Peyer's patch (tissue), 4 donors: ENCODE measurements at regions not wholly inside any gene's neighbourhood (a gene's known extent, or its start where the extent isn't known, plus 50 kb on each side); places are given as distances from the start of the nearest gene placed in this dataset.

Experiments
- DNase-seq, 3 donors: peaks; one replicate each; pipeline ENCODE4 v3.0.0-alpha.2; 2017 to 2019
- H3K27ac ChIP-seq, 4 donors: fragments of 200-600 bp; sonication (generic); one replicate each; pipeline ENCODE4 v1.5.1; 2016 to 2019
- H3K27me3 ChIP-seq, 2 donors: fragments of 200-600 bp; sonication (generic); one replicate each; pipeline ENCODE4 v1.5.1; 2019
- H3K36me3 ChIP-seq, 3 donors: fragments of 200-600 bp; sonication (generic); one replicate each; pipeline ENCODE4 v1.5.1; 2016 to 2019
- H3K4me1 ChIP-seq, 4 donors: fragments of 200-600 bp; sonication (generic); one replicate each; pipeline ENCODE4 v1.5.1; 2016 to 2019
- H3K4me3 ChIP-seq, 4 donors: fragments of 200-600 bp; sonication (generic); 1 replicate in 3 of 4; 2 replicates in 1 of 4; pipeline ENCODE4 v1.5.1; 2016 to 2019; ENCODE audit warnings: mild to moderate bottlenecking in 1 of 4
- H3K9me3 ChIP-seq, 4 donors: fragments of 200-600 bp; sonication (generic); one replicate each; pipeline ENCODE4 v1.5.1; 2016 to 2019; ENCODE audit warnings: mild to moderate bottlenecking in 1 of 4
- POLR2A ChIP-seq, 2 donors: fragments of 450-650 bp; IDR thresholded peaks; one replicate each; pipeline ENCODE4 v1.5.1; 2017; ENCODE audit warnings: antibody characterized with exemption in 2 of 2, mild to moderate bottlenecking in 2 of 2, moderate library complexity in 2 of 2
- TF ChIP-seq, protein P1 (sequence below), 6 experiments: fragments of 450-650 bp in 4 of 6; fragments of 200-600 bp in 2 of 6; sonication (generic) in 1 of 6; IDR thresholded peaks; one replicate each; pipeline ENCODE4 v1.5.1; 2017 to 2019; ENCODE audit warnings: antibody characterized with exemption in 6 of 6, mild to moderate bottlenecking in 3 of 6, moderate library complexity in 1 of 6

DNA sequence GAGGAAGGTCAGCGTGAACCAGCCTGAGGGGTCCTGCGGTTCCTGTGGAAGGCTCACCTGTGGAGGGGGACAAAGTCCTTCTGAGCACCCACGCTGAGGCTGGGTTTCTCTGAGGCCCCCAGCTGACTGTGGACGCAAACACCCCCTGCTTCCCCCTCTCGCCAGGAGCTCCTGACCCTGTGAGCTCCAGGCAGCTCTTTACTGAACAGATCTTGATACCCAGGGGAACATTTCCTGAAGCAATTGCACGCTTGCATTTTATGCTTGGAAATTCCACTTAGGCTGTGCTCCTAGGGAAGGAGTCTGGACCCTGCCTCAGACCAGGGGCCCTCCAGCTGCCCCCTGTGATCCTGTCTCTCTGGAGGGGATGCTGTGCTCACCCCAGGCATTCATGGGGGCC is 454.2 kb upstream of the B3GAT1 start:
- H3K4me1 ChIP-seq = no peaks in the 10 kb centered on the region
- H3K36me3 ChIP-seq = no peaks in the 10 kb centered on the region

DNA sequence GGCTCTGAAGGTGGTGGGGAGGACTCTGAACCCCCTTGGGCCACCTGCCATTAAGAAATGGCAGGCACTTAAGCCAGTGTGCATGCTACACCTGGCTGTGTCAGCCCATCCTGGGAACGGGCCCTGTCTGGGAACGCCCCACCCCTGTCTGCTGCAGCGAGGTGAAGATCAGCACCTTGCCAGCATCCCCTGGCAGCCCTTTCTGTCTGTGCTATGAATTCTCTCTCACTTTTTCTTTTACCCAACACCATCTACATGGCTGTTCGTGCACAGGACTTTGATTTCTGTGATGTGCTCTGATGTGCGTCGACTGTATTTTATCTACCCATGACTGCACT is 452.9 kb upstream of the B3GAT1 start:
- no peak for DNase-seq
- H3K27me3 ChIP-seq = no peaks in the 10 kb centered on the region
- no peaks in the 10 kb centered on the region for H3K36me3 ChIP-seq
- no peak for TF ChIP-seq POLR2A (IDR thresholded peaks at IDR 0.05)
- TF ChIP-seq, protein P1, sequence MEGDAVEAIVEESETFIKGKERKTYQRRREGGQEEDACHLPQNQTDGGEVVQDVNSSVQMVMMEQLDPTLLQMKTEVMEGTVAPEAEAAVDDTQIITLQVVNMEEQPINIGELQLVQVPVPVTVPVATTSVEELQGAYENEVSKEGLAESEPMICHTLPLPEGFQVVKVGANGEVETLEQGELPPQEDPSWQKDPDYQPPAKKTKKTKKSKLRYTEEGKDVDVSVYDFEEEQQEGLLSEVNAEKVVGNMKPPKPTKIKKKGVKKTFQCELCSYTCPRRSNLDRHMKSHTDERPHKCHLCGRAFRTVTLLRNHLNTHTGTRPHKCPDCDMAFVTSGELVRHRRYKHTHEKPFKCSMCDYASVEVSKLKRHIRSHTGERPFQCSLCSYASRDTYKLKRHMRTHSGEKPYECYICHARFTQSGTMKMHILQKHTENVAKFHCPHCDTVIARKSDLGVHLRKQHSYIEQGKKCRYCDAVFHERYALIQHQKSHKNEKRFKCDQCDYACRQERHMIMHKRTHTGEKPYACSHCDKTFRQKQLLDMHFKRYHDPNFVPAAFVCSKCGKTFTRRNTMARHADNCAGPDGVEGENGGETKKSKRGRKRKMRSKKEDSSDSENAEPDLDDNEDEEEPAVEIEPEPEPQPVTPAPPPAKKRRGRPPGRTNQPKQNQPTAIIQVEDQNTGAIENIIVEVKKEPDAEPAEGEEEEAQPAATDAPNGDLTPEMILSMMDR (IDR thresholded peaks at IDR 0.05) = no peak
- H3K4me1 ChIP-seq = no peaks in the 10 kb centered on the region
- H3K27ac ChIP-seq = no peak overlapping the region
- H3K4me3 ChIP-seq = no peak overlapping the region
- no peaks in the 10 kb centered on the region for H3K9me3 ChIP-seq

More for the DNA sequence above, 454.2 kb upstream of the B3GAT1 start:
- DNase-seq = no peak
- Histone ChIP-seq H3K27me3 (no peaks in the 10 kb centered on the region), H3K9me3 (no peaks in the 10 kb centered on the region), H3K4me3 (no peak overlapping the region), H3K27ac (no peak overlapping the region)
- TF ChIP-seq, protein P1 (IDR thresholded peaks at IDR 0.05) = no peak
- TF ChIP-seq POLR2A (IDR thresholded peaks at IDR 0.05) = no peak

DNA sequence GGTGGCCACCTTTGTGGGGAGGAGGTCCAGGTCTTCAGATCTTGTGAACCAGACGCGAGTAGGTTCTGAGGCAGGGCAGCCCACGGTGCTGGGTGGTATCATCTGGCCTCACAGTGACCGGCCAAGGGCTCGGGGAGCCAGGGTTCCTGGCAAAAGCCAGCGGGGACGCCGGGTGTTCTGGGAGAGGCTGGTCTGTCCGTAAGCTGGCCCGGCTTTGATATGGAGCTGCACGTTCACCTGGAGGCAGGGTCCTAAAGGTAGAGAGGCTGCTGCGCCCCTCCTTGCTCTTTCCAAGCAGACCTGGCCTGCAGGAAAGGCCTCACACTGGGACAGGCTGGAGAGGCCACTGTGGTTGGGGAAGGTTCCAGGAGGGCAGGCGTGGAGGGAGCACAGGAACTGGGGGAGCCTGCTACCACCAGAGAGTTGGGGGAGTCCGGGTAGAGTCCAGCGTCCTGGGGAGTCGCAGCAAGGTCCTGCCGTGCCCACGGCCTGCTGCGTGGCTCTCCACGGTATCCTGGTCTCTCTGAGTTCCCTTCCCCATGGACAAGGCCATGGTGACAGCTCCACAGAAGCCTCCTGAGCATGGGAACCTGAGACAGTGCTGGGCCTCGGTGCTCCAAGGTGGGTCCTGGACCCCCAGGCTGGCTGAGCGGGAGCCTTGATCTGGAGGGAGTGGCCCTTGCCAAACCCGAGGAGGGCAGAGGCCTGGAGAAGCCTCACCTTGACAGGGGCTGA is 452.4 kb upstream of the B3GAT1 start:
- no peaks in the 10 kb centered on the region for H3K9me3 ChIP-seq
- no peak overlapping the region for H3K4me3 ChIP-seq
- H3K4me1 ChIP-seq = no peaks in the 10 kb centered on the region
- H3K27me3 ChIP-seq = no peaks in the 10 kb centered on the region
- TF ChIP-seq, protein P1 (IDR thresholded peaks at IDR 0.05) = no peak
- no peak for TF ChIP-seq POLR2A (IDR thresholded peaks at IDR 0.05)
- H3K36me3 ChIP-seq = no peaks in the 10 kb centered on the region
- DNase-seq = no peak
- H3K27ac ChIP-seq = no peak overlapping the region

DNA sequence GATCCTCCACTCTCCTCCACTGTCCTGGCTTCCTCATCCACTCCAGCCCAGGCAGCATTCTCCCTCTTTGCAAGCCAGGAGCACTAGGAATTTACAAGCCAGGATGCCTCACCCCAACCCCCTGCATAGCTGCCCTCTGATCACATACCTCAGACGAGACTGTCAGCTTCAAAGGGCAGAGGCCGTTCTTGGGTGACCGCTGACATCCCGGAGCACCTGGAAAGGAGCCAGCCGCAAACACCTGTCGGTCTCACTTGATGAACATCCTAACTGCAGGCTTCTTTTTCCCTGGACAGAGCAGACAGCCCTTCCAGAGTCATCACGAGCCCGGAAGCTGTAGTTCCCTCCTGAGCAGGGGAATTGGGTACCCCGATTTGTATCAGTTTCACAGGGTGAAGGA is 451.3 kb upstream of the B3GAT1 start:
- DNase-seq = no peak
- H3K9me3 ChIP-seq = no peaks in the 10 kb centered on the region
- H3K27me3 ChIP-seq = no peaks in the 10 kb centered on the region
- H3K4me1 ChIP-seq = no peaks in the 10 kb centered on the region
- no peaks in the 10 kb centered on the region for H3K36me3 ChIP-seq
- H3K27ac ChIP-seq = no peak overlapping the region
- no peak for TF ChIP-seq POLR2A (IDR thresholded peaks at IDR 0.05)
- TF ChIP-seq, protein P1 (IDR thresholded peaks at IDR 0.05) = no peak
- H3K4me3 ChIP-seq = no peak overlapping the region

DNA sequence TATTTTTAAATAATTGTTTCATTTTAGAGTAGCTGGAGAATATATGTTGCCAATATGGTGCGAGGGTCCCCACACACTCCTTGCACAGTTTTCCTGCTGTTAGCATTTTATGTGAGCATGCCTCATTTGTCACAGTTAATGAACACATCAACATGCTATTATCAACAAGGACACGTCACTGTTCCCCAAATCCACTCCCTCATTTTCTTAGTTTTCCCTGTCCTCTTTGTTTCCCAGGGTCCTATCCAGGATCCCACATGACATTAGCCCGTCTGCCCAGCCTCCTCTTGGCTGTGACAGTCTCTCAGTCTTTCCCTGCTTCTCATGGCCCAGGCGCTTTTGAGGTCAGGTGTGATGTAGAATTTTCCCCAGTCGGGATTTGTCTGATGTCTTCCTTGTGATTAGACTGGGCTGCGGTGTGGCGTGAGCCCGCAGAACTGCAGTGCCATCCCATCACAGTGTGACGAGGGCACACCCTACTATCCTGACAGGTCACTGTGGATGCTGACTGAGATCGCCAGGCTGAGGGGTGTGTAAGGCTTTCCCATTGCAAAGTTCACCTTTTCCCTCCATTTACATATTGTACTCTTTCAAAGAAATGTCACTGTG is 450.6 kb upstream of the B3GAT1 start:
- Histone ChIP-seq H3K27me3 (no peaks in the 10 kb centered on the region), H3K9me3 (no peaks in the 10 kb centered on the region), H3K27ac (no peak overlapping the region), H3K36me3 (no peaks in the 10 kb centered on the region), H3K4me1 (no peaks in the 10 kb centered on the region), H3K4me3 (no peak overlapping the region)
- no peak for TF ChIP-seq POLR2A (IDR thresholded peaks at IDR 0.05)
- TF ChIP-seq, protein P1 (IDR thresholded peaks at IDR 0.05) = no peak
- no peak for DNase-seq
